SU-DHL-6 (cell line): ENCODE measurements at regions not wholly inside any gene's neighbourhood (a gene's known extent, or its start where the extent isn't known, plus 50 kb on each side); places are given as distances from the start of the nearest gene placed in this dataset.

Experiments
- EZH2phosphoT487 ChIP-seq: fragments of 200-600 bp; sonication (generic), shearing (Covaris generic); conservative IDR thresholded peaks from 2 replicates; pipeline ENCODE4 v1.6.1; 2018; ENCODE audit warnings: mild to moderate bottlenecking, antibody characterized with exemption, low read length, moderate library complexity, mixed read lengths
- TF ChIP-seq, protein P1 (sequence below): fragments of 200-600 bp; sonication (generic); IDR thresholded peaks from one replicate; pipeline ENCODE4 v1.5.1; 2017; ENCODE audit warnings: antibody characterized with exemption, mild to moderate bottlenecking, low read length, moderate library complexity; ENCODE audit not compliant: insufficient read depth, poor library complexity, severe bottlenecking

DNA sequence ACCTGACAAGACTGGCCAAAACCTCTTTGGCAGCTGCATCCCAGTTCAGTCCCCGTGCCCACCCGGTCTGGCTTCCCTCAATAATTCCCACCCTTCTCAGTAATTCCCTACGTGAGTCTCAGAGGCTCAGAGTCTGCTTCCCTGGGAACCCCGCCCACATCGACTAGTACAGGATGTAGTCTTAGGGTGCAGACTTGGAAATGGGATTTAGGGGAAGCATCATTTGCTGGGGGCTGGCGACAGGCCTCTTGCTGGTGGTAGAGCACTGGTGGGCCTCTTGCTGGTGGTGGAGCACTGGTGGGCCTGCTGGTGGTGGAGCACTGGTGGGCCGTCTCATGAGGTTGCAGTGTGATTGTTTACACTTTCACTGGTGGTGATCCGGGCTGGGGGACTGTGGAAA is 199.5 kb upstream of the B3GAT1 start:
- TF ChIP-seq, protein P1, sequence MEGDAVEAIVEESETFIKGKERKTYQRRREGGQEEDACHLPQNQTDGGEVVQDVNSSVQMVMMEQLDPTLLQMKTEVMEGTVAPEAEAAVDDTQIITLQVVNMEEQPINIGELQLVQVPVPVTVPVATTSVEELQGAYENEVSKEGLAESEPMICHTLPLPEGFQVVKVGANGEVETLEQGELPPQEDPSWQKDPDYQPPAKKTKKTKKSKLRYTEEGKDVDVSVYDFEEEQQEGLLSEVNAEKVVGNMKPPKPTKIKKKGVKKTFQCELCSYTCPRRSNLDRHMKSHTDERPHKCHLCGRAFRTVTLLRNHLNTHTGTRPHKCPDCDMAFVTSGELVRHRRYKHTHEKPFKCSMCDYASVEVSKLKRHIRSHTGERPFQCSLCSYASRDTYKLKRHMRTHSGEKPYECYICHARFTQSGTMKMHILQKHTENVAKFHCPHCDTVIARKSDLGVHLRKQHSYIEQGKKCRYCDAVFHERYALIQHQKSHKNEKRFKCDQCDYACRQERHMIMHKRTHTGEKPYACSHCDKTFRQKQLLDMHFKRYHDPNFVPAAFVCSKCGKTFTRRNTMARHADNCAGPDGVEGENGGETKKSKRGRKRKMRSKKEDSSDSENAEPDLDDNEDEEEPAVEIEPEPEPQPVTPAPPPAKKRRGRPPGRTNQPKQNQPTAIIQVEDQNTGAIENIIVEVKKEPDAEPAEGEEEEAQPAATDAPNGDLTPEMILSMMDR: no peak
- no peak for TF ChIP-seq EZH2phosphoT487
